ENCODE measurements at regions not wholly inside any gene's neighbourhood (a gene's known extent, or its start where the extent isn't known, plus 50 kb on each side); places are given as distances from the start of the nearest gene placed in this dataset.

DNA sequence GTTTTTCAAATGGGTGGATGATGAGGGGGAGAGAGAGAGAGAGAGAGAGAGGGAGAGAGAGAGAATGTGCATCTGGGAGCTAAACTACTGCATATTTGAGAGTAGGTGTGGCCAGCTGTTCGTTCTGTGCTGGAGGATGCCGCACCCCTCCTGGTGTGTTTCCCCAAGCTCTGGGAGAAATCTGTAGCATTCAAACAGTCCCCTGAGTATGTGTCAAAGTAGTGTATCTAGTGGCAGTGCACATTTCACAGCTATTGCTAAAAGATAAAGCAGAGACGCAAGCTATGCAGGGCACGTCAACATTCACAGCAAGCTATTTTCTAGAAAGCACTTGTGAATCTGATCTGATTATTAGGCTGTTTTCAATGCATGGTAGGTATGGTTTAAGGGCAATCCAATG is 83.5 kb upstream of the LIMCH1 start:
- TF ChIP-seq POLR2A (IDR thresholded peaks at IDR 0.05; ENCODE audit: low read depth): no peak
- TF ChIP-seq, protein P1, sequence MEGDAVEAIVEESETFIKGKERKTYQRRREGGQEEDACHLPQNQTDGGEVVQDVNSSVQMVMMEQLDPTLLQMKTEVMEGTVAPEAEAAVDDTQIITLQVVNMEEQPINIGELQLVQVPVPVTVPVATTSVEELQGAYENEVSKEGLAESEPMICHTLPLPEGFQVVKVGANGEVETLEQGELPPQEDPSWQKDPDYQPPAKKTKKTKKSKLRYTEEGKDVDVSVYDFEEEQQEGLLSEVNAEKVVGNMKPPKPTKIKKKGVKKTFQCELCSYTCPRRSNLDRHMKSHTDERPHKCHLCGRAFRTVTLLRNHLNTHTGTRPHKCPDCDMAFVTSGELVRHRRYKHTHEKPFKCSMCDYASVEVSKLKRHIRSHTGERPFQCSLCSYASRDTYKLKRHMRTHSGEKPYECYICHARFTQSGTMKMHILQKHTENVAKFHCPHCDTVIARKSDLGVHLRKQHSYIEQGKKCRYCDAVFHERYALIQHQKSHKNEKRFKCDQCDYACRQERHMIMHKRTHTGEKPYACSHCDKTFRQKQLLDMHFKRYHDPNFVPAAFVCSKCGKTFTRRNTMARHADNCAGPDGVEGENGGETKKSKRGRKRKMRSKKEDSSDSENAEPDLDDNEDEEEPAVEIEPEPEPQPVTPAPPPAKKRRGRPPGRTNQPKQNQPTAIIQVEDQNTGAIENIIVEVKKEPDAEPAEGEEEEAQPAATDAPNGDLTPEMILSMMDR (IDR thresholded peaks at IDR 0.05): no peak

Data from esophagus muscularis mucosa (tissue), 3 donors.